ENCODE measurements at regions not wholly inside any gene's neighbourhood (a gene's known extent, or its start where the extent isn't known, plus 50 kb on each side); places are given as distances from the start of the nearest gene placed in this dataset.

- no peak for TF ChIP-seq ADNP (tag; IDR thresholded peaks at IDR 0.05)
- no peak for TF ChIP-seq MAFF (IDR thresholded peaks at IDR 0.05; ENCODE audit: low read length)
- no peak for TF ChIP-seq TCFL5 (CRISPR knock-in tag; conservative IDR thresholded peaks at IDR 0.05)
- no peak for TF ChIP-seq EZH2 (IDR thresholded peaks at IDR 0.05; ENCODE audit: borderline replicate concordance, low read depth, low read length)
- TF ChIP-seq TAF1 (IDR thresholded peaks at IDR 0.05; ENCODE audit: control insufficient read depth, extremely low read depth, insufficient read depth, low read length, severe bottlenecking) = no peak
- TF ChIP-seq ZFP91 (CRISPR knock-in tag; IDR thresholded peaks at IDR 0.05) = no peak
- no peak for TF ChIP-seq POLR2A (conservative IDR thresholded peaks at IDR 0.05)
- no peak for TF ChIP-seq CTCF (IDR thresholded peaks at IDR 0.05 in 2 of 3, conservative IDR thresholded peaks at IDR 0.05 in 1 of 3; ENCODE audit: insufficient read depth in 2 of 3, low read depth in 1 of 3, low read length in 3 of 3)
- TF ChIP-seq CREB3L1 (IDR thresholded peaks at IDR 0.05; ENCODE audit: borderline replicate concordance, low read depth) = no peak
- no peak for TF ChIP-seq NFRKB (IDR thresholded peaks at IDR 0.05; ENCODE audit: low read depth)
- no peak for TF ChIP-seq POLR2AphosphoS5 (IDR thresholded peaks at IDR 0.05; ENCODE audit: control insufficient read depth, insufficient read depth, low read depth, low read length)
- TF ChIP-seq E2F6 (IDR thresholded peaks at IDR 0.05; ENCODE audit: borderline replicate concordance in 1 of 2, extremely low read depth in 1 of 2, insufficient read depth in 1 of 2, insufficient read length in 1 of 2, low read depth in 1 of 2, low read length in 1 of 2, poor library complexity in 1 of 2, severe bottlenecking in 1 of 2) = no peak
- TF ChIP-seq ZNF12 (CRISPR knock-in tag; IDR thresholded peaks at IDR 0.05) = no peak
These were observed 513.2 kb upstream of the PTBP2 start for GRCh38 chr1:96208428-96208827.
